Loucy (cell line): ENCODE measurements at regions not wholly inside any gene's neighbourhood (a gene's known extent, or its start where the extent isn't known, plus 50 kb on each side); places are given as distances from the start of the nearest gene placed in this dataset.

Source experiments
- H2AFZ ChIP-seq: fragments of 200-600 bp; sonication (generic); 2 replicates; pipeline ENCODE4 v1.6.0; 2016; ENCODE audit warnings: antibody characterized with exemption, mild to moderate bottlenecking, low read length, moderate library complexity
- H3F3A ChIP-seq: fragments of 200-600 bp; 2 replicates; pipeline ENCODE4 v1.6.0; 2016; ENCODE audit warnings: antibody characterized with exemption, low read depth, mild to moderate bottlenecking
- H3K27me3 ChIP-seq: fragments of 200-600 bp; sonication (generic); 2 replicates; pipeline ENCODE4 v1.6.1; 2014; ENCODE audit warnings: low read length, mild to moderate bottlenecking; ENCODE audit not compliant: insufficient read depth, poor library complexity, severe bottlenecking
- H3K36me3 ChIP-seq: fragments of 200-600 bp; sonication (generic); 2 replicates; pipeline ENCODE4 v1.6.1; 2016; ENCODE audit warnings: low read length; ENCODE audit not compliant: insufficient read depth
- H3K4me1 ChIP-seq: fragments of 200-600 bp; sonication (generic); 2 replicates; pipeline ENCODE4 v1.5.1; 2014; ENCODE audit warnings: low read length, mild to moderate bottlenecking; ENCODE audit not compliant: insufficient read depth, poor library complexity, severe bottlenecking
- H3K4me2 ChIP-seq: fragments of 200-600 bp; sonication (generic); 2 replicates; pipeline ENCODE4 v1.6.0; 2014; ENCODE audit warnings: antibody characterized with exemption, low read length, low read depth, mild to moderate bottlenecking; ENCODE audit not compliant: poor library complexity, severe bottlenecking
- H3K4me3 ChIP-seq: fragments of 200-600 bp; sonication (generic); 2 replicates; pipeline ENCODE4 v1.5.1; 2014; ENCODE audit warnings: low read length, mild to moderate bottlenecking, mixed read lengths; ENCODE audit not compliant: poor library complexity, severe bottlenecking
- H3K79me2 ChIP-seq: fragments of 200-600 bp; sonication (generic); 2 replicates; pipeline ENCODE4 v1.6.1; 2014; ENCODE audit warnings: low read length; ENCODE audit not compliant: insufficient read depth
- H3K9ac ChIP-seq: fragments of 200-600 bp; sonication (generic); 2 replicates; pipeline ENCODE4 v1.6.0; 2014; ENCODE audit warnings: mild to moderate bottlenecking, low read depth, low read length, moderate library complexity; ENCODE audit not compliant: poor library complexity, severe bottlenecking
- H3K9me2 ChIP-seq: fragments of 200-600 bp; sonication (generic); replicated peaks from 2 replicates; pipeline ENCODE4 v1.6.1; 2016; ENCODE audit warnings: low read depth, low read length, mixed read lengths
- H3K9me3 ChIP-seq: fragments of 200-600 bp; sonication (generic); 2 replicates; pipeline ENCODE4 v1.6.1; 2014; ENCODE audit warnings: mild to moderate bottlenecking, antibody characterized with exemption, low read length, low read depth; ENCODE audit not compliant: insufficient read depth
- H4K20me1 ChIP-seq: fragments of 200-600 bp; sonication (generic); 2 replicates; pipeline ENCODE4 v1.6.0; 2014; ENCODE audit warnings: antibody characterized with exemption, low read length, mild to moderate bottlenecking; ENCODE audit not compliant: insufficient read depth, poor library complexity, severe bottlenecking
- CTCF ChIP-seq: fragments of 200-600 bp; sonication (generic); conservative IDR thresholded peaks from 2 replicates; pipeline ENCODE4 v1.5.1; 2014; ENCODE audit warnings: mild to moderate bottlenecking, antibody characterized with exemption, low read length
- EZH2phosphoT487 ChIP-seq: fragments of 200-600 bp; IDR thresholded peaks from 2 replicates; pipeline ENCODE4 v1.6.1; 2018; ENCODE audit warnings: antibody characterized with exemption, mild to moderate bottlenecking, moderate library complexity, borderline replicate concordance

- H3F3A ChIP-seq: no peaks in the 10 kb centered on the region
- H3K36me3 ChIP-seq: no peaks in the 10 kb centered on the region
- H3K9me3 ChIP-seq: no peaks in the 10 kb centered on the region
- H3K4me2 ChIP-seq: no peak overlapping the region
- H2AFZ ChIP-seq: no peak overlapping the region
- H3K4me3 ChIP-seq: no peak overlapping the region
- no peaks in the 10 kb centered on the region for H3K9me2 ChIP-seq
- H3K27me3 ChIP-seq: no peaks in the 10 kb centered on the region
- peaks cover 19% of the 10 kb centered on the region for H3K4me1 ChIP-seq
- H3K79me2 ChIP-seq: no peaks in the 10 kb centered on the region
- no peaks in the 10 kb centered on the region for H4K20me1 ChIP-seq
- TF ChIP-seq EZH2phosphoT487: no peak
- TF ChIP-seq CTCF: no peak
- no peak overlapping the region for H3K9ac ChIP-seq
Observed at GRCh38 chr7:94174956-94175355, 170.8 kb upstream of the BET1 start.

GRCh38 chr7:94176694-94177200 lies 172.6 kb upstream of the BET1 start:
- Histone ChIP-seq H3K4me2 (no peak overlapping the region), H3K9ac (no peak overlapping the region), H4K20me1 (no peaks in the 10 kb centered on the region), H3K4me3 (no peak overlapping the region), H3K27me3 (no peaks in the 10 kb centered on the region), H3K4me1 (peaks cover 19% of the 10 kb centered on the region), H3K36me3 (no peaks in the 10 kb centered on the region), H3K79me2 (no peaks in the 10 kb centered on the region), H2AFZ (no peak overlapping the region), H3K9me3 (no peaks in the 10 kb centered on the region), H3K9me2 (no peaks in the 10 kb centered on the region), H3F3A (no peaks in the 10 kb centered on the region)
- no peak for TF ChIP-seq CTCF
- no peak for TF ChIP-seq EZH2phosphoT487

GRCh38 chr7:94177441-94177840 lies 173.3 kb upstream of the BET1 start:
- H3K4me2 ChIP-seq: peak overlapping the region; percentile 31

More at GRCh38 chr7:94177441-94177840, 173.3 kb upstream of the BET1 start:
- no peak overlapping the region for H3K9ac ChIP-seq
- H3K9me2 ChIP-seq: no peaks in the 10 kb centered on the region
- H3K36me3 ChIP-seq: no peaks in the 10 kb centered on the region
- H3K4me3 ChIP-seq: no peak overlapping the region
- TF ChIP-seq CTCF (no peak), EZH2phosphoT487 (no peak)
- no peaks in the 10 kb centered on the region for H3K27me3 ChIP-seq
- no peaks in the 10 kb centered on the region for H4K20me1 ChIP-seq
- H3K9me3 ChIP-seq: no peaks in the 10 kb centered on the region
- H3K4me1 ChIP-seq: peaks cover 19% of the 10 kb centered on the region
- no peaks in the 10 kb centered on the region for H3K79me2 ChIP-seq
- no peak overlapping the region for H2AFZ ChIP-seq
- no peaks in the 10 kb centered on the region for H3F3A ChIP-seq
